Glomerular visceral epithelial cell (primary cell): ENCODE measurements at regions not wholly inside any gene's neighbourhood (a gene's known extent, or its start where the extent isn't known, plus 50 kb on each side); places are given as distances from the start of the nearest gene placed in this dataset.
"Not testable (repeated sequence)": the region's sequence is repeated elsewhere in the genome, so short reads cannot be mapped to it uniquely, and the experiment has no call there.

ENCODE experiments used
- DNase-seq: peaks from one replicate; pipeline ENCODE4 v3.0.0-alpha.2; 2016; ENCODE audit errors: extremely low spot score

GRCh38 chr5:79924936-79925893, 65.8 kb downstream of the MTX3 start:
- peak; percentile 5 for DNase-seq

- DNase-seq: no peak
Observed at GRCh38 chr5:79923431-79923830, 67.6 kb downstream of the MTX3 start.

GRCh38 chr5:79922626-79923025, 68.4 kb downstream of the MTX3 start:
- no peak for DNase-seq

- DNase-seq: not testable (repeated sequence)
Observed at GRCh38 chr5:79907452-79907851, 83.6 kb downstream of the MTX3 start.

- DNase-seq: not testable (repeated sequence)
Observed at GRCh38 chr5:79902571-79902970, 88.5 kb downstream of the MTX3 start.

- DNase-seq: no peak
Observed at GRCh38 chr5:79901631-79902030, 89.4 kb downstream of the MTX3 start.

- DNase-seq: no peak
Observed at GRCh38 chr5:79898611-79899010, 92.5 kb downstream of the MTX3 start.

- DNase-seq: no peak
Observed at GRCh38 chr5:79893976-79894375, 97.1 kb downstream of the MTX3 start.

GRCh38 chr5:79893485-79893884, 97.6 kb downstream of the MTX3 start:
- DNase-seq: no peak

- DNase-seq: no peak
Observed at GRCh38 chr5:79890930-79891249, 100.2 kb downstream of the MTX3 start.

- no peak for DNase-seq
Observed at GRCh38 chr5:79890119-79890929, 100.7 kb downstream of the MTX3 start.

- DNase-seq: no peak
Observed at GRCh38 chr5:79888643-79889042, 102.4 kb downstream of the MTX3 start.

- no peak for DNase-seq
Observed at GRCh38 chr5:79886925-79887655, 104.0 kb downstream of the MTX3 start.

GRCh38 chr5:79886456-79886855, 104.6 kb downstream of the MTX3 start:
- no peak for DNase-seq

- not testable (repeated sequence) for DNase-seq
Observed at GRCh38 chr5:79879880-79880279, 111.2 kb downstream of the MTX3 start.

GRCh38 chr5:79878721-79879336, 112.2 kb downstream of the MTX3 start:
- peak; percentile 12 for DNase-seq

- no peak for DNase-seq
Observed at GRCh38 chr5:79878136-79878679, 112.9 kb downstream of the MTX3 start.

- DNase-seq: no peak
Observed at GRCh38 chr5:79876456-79876855, 114.6 kb downstream of the MTX3 start.

GRCh38 chr5:79875230-79875629, 115.8 kb downstream of the MTX3 start:
- no peak for DNase-seq

- DNase-seq: no peak
Observed at GRCh38 chr5:79873187-79873586, 117.9 kb downstream of the MTX3 start.

GRCh38 chr5:79872291-79872690, 118.8 kb downstream of the MTX3 start:
- DNase-seq: no peak
